ENCODE measurements at regions not wholly inside any gene's neighbourhood (a gene's known extent, or its start where the extent isn't known, plus 50 kb on each side); places are given as distances from the start of the nearest gene placed in this dataset.

DNA sequence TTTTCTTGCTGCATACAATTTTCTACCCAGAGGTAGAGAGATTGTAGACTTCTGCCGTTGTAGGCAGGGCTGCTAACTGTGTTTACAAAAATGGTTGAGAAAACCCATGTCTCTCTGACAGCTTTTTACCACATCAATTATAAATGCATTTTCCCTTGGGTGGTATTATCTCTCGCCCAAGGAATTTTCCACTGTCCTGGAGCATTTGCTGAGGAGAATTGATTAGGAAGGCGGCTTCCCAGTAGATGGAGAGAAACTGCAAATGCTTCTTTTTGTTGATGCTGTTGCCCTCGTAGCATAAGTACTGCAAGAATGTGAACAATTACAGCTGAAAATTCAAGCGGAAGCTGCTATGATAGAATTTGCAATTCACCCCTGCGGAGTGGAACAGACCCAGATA is 1007.7 kb upstream of the KLHL29 start:
- no peak for DNase-seq (ENCODE audit: low read depth, low spot score)
- no peak overlapping the region for H3K27ac ChIP-seq (ENCODE audit: low read length)
- intact Hi-C loops (cut with micrococcal nuclease; ENCODE audit: unreplicated experiment), result no loop called here
- no peak for ATAC-seq
- H3K9me3 ChIP-seq (ENCODE audit: control insufficient read depth, insufficient read depth, low read depth, low read length), result no peaks in the 10 kb centered on the region
- POLR2A ChIA-PET, result no interaction called here
- TF ChIP-seq, protein P1, sequence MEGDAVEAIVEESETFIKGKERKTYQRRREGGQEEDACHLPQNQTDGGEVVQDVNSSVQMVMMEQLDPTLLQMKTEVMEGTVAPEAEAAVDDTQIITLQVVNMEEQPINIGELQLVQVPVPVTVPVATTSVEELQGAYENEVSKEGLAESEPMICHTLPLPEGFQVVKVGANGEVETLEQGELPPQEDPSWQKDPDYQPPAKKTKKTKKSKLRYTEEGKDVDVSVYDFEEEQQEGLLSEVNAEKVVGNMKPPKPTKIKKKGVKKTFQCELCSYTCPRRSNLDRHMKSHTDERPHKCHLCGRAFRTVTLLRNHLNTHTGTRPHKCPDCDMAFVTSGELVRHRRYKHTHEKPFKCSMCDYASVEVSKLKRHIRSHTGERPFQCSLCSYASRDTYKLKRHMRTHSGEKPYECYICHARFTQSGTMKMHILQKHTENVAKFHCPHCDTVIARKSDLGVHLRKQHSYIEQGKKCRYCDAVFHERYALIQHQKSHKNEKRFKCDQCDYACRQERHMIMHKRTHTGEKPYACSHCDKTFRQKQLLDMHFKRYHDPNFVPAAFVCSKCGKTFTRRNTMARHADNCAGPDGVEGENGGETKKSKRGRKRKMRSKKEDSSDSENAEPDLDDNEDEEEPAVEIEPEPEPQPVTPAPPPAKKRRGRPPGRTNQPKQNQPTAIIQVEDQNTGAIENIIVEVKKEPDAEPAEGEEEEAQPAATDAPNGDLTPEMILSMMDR (IDR thresholded peaks at IDR 0.05), result no peak
- TF ChIP-seq TCF7L2 (IDR thresholded peaks at IDR 0.05; ENCODE audit: low read depth, low read length) (no peak), POLR2AphosphoS5 (IDR thresholded peaks at IDR 0.05; ENCODE audit: low read depth, low read length) (no peak), SIN3A (IDR thresholded peaks at IDR 0.05; ENCODE audit: borderline replicate concordance, insufficient read depth, low read depth, low read length) (no peak)
- TF ChIP-seq, protein P2, sequence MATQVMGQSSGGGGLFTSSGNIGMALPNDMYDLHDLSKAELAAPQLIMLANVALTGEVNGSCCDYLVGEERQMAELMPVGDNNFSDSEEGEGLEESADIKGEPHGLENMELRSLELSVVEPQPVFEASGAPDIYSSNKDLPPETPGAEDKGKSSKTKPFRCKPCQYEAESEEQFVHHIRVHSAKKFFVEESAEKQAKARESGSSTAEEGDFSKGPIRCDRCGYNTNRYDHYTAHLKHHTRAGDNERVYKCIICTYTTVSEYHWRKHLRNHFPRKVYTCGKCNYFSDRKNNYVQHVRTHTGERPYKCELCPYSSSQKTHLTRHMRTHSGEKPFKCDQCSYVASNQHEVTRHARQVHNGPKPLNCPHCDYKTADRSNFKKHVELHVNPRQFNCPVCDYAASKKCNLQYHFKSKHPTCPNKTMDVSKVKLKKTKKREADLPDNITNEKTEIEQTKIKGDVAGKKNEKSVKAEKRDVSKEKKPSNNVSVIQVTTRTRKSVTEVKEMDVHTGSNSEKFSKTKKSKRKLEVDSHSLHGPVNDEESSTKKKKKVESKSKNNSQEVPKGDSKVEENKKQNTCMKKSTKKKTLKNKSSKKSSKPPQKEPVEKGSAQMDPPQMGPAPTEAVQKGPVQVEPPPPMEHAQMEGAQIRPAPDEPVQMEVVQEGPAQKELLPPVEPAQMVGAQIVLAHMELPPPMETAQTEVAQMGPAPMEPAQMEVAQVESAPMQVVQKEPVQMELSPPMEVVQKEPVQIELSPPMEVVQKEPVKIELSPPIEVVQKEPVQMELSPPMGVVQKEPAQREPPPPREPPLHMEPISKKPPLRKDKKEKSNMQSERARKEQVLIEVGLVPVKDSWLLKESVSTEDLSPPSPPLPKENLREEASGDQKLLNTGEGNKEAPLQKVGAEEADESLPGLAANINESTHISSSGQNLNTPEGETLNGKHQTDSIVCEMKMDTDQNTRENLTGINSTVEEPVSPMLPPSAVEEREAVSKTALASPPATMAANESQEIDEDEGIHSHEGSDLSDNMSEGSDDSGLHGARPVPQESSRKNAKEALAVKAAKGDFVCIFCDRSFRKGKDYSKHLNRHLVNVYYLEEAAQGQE (IDR thresholded peaks at IDR 0.05; ENCODE audit: insufficient read depth in 1 of 2, low read depth in 2 of 2, low read length in 1 of 2), result no peak
- in situ Hi-C loops (cut with HindIII; ENCODE audit: low pct_unique_long_range_greater_than_20kb, low sequenced_read_pairs), result no loop called here
- BruUV-seq (replicated peaks), result no TSS peak
- no peak overlapping the region for H3K4me3 ChIP-seq (ENCODE audit: low read depth in 2 of 2, low read length in 2 of 2)
- H3K4me1 ChIP-seq (ENCODE audit: control insufficient read depth, insufficient read depth, low read length), result no peaks in the 10 kb centered on the region
- H3K36me3 ChIP-seq (ENCODE audit: control insufficient read depth, insufficient read depth, low read length), result no peaks in the 10 kb centered on the region
- no peaks in the 10 kb centered on the region for H3K27me3 ChIP-seq (ENCODE audit: control insufficient read depth, insufficient read depth, low read length)
- CTCF ChIA-PET, result no interaction called here

DNA sequence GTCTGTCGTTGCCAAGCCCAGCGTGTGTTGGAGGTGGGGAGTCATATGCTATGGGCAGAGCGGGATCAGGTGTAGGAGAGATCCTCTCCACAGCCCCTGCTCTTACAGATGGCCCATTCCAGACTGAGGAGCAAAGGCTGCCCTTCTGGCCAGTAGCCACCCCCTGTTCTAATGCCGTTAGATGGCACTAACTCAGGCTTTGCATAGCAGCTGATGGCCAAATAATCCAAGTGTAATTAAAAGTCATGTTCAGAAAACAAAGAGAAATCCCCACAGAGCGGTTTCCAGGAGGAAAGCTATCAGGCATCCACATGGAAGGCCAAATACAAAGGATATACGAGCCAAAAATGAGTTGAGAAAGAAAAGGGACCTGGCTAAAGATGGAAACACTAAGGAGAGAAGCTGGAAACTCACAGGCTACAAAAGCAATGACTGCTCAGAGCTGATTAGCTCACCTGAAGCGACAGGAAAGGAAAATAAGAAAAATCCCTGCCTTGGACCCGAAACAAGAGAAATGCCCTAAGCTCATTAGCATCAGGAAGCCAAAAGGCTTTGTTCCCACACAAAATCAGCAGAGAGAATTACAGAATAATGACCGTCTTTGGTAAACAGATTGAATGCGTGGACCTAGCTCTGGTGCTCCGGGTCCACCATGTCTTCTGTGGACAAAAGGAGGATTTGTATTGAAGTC is 1002.4 kb upstream of the KLHL29 start:
- Histone ChIP-seq H3K4me1 (ENCODE audit: control insufficient read depth, insufficient read depth, low read length) (no peaks in the 10 kb centered on the region), H3K4me3 (ENCODE audit: low read depth in 2 of 2, low read length in 2 of 2) (no peak overlapping the region), H3K27me3 (ENCODE audit: control insufficient read depth, insufficient read depth, low read length) (no peaks in the 10 kb centered on the region), H3K27ac (ENCODE audit: low read length) (no peak overlapping the region), H3K36me3 (ENCODE audit: control insufficient read depth, insufficient read depth, low read length) (no peaks in the 10 kb centered on the region), H3K9me3 (ENCODE audit: control insufficient read depth, insufficient read depth, low read depth, low read length) (no peaks in the 10 kb centered on the region)
- ChIA-PET POLR2A (no interaction called here), CTCF (no interaction called here)
- TF ChIP-seq POLR2AphosphoS5 (IDR thresholded peaks at IDR 0.05; ENCODE audit: low read depth, low read length) (no peak), SIN3A (IDR thresholded peaks at IDR 0.05; ENCODE audit: borderline replicate concordance, insufficient read depth, low read depth, low read length) (no peak)
- TF ChIP-seq, protein P1 (IDR thresholded peaks at IDR 0.05), result no peak
- TF ChIP-seq, protein P2 (IDR thresholded peaks at IDR 0.05; ENCODE audit: insufficient read depth in 1 of 2, low read depth in 2 of 2, low read length in 1 of 2), result no peak
- DNase-seq (ENCODE audit: low read depth, low spot score), result no peak
- ATAC-seq, result no peak
- intact Hi-C loops (cut with micrococcal nuclease; ENCODE audit: unreplicated experiment) (no loop called here), in situ Hi-C loops (cut with HindIII; ENCODE audit: low pct_unique_long_range_greater_than_20kb, low sequenced_read_pairs) (no loop called here)
- no TSS peak for BruUV-seq (replicated peaks)

All from Panc1 (cell line).